HCT116 (cell line): ENCODE measurements at regions not wholly inside any gene's neighbourhood (a gene's known extent, or its start where the extent isn't known, plus 50 kb on each side); places are given as distances from the start of the nearest gene placed in this dataset.

Experiments
- ATAC-seq: fragments of 200-7000 bp; cut with Tn5 transposase; 2 replicates; pipeline ENCODE4 v1.9.1; 2020; ENCODE audit warnings: mild to moderate bottlenecking, moderate library complexity
- BruUV-seq: library from RNA; stranded (reverse); fragments of 400-500 nt; replicated peaks from 2 replicates; lab custom pipeline; 2021; lab: Mats Ljungman, UMichigan
- CTCF ChIA-PET: fragments of 300-600 bp; sonication (Branson Sonifier 250); formaldehyde crosslinking; loops from one replicate; lab custom pipeline; 2021; ENCODE audit warnings: antibody characterized with exemption; lab: Charles Lee
- POLR2A ChIA-PET: fragments of 300-600, 350-600 bp; sonication (Branson Sonifier 250); formaldehyde crosslinking; loops from one replicate; lab custom pipeline; 2021; ENCODE audit warnings: antibody characterized with exemption; lab: Charles Lee
- RAD21 ChIA-PET, 2 experiments: fragments of 300-600 bp; sonication (Branson Sonifier 250); formaldehyde crosslinking; loops; one replicate each; lab custom pipeline; 2023; ENCODE audit warnings: low total read pairs in 2 of 2; ENCODE audit not compliant: uncharacterized antibody in 2 of 2, unreplicated experiment in 2 of 2, low non-redundant PET in 1 of 2; lab: Charles Lee
- DNase-seq: peaks from one replicate; pipeline ENCODE4 v3.0.0-alpha.2; 2010; ENCODE audit warnings: low read depth, low spot score
- H2AFZ ChIP-seq: fragments of 200-600 bp; shearing (Covaris generic), sonication (generic); 2 replicates; pipeline ENCODE4 v1.6.1; 2017; ENCODE audit warnings: low read depth, mixed run types, mixed read lengths, antibody characterized with exemption, low read length; ENCODE audit not compliant: poor library complexity, severe bottlenecking
- H3K27ac ChIP-seq: 2 replicates; pipeline ENCODE4 v1.5.1; 2012; ENCODE audit warnings: low read depth, low read length
- H3K27me3 ChIP-seq: fragments of 200-600 bp; sonication (generic); 2 replicates; pipeline ENCODE4 v1.6.1; 2016; ENCODE audit warnings: mixed run types, low read length, mixed read lengths; ENCODE audit not compliant: insufficient read depth
- H3K36me3 ChIP-seq, 2 experiments: fragments of 200-500 bp in 1 of 2; fragments of 200-600 bp in 1 of 2; sonication (Bioruptor generic) in 1 of 2; sonication (generic) in 1 of 2; 2 replicates each; pipeline versions ENCODE4 v1.5.1 to v1.6.1; 2014 to 2016; ENCODE audit warnings: low read length in 2 of 2, inconsistent platforms in 1 of 2, mixed read lengths in 1 of 2, mixed run types in 1 of 2; ENCODE audit not compliant: insufficient read depth in 2 of 2, control insufficient read depth in 1 of 2
- H3K4me1 ChIP-seq, 2 experiments: fragments of 200-600 bp in 1 of 2; sonication (generic) in 1 of 2; 2 replicates each; pipeline versions ENCODE4 v1.5.1 to v1.6.1; 2012 to 2017; ENCODE audit warnings: low read length in 2 of 2, inconsistent platforms in 1 of 2, mild to moderate bottlenecking in 1 of 2, mixed read lengths in 1 of 2, mixed run types in 1 of 2, moderate library complexity in 1 of 2; ENCODE audit not compliant: insufficient read depth in 2 of 2, control insufficient read depth in 1 of 2
- H3K4me2 ChIP-seq: fragments of 200-600 bp; sonication (generic); 2 replicates; pipeline ENCODE4 v1.6.1; 2017; ENCODE audit warnings: mixed run types, low read length, mixed read lengths
- H3K4me3 ChIP-seq, 2 experiments: fragments of 200-600 bp in 1 of 2; sonication (generic) in 1 of 2; replicated peaks in 1 of 2; 2 replicates each; pipeline ENCODE4 v1.5.1; 2011 to 2016; ENCODE audit warnings: low read length in 2 of 2, control low read depth in 1 of 2, low read depth in 1 of 2, mild to moderate bottlenecking in 1 of 2, mixed read lengths in 1 of 2, mixed run types in 1 of 2
- H3K79me2 ChIP-seq: fragments of 200-600 bp; sonication (generic); 2 replicates; pipeline ENCODE4 v1.6.1; 2017; ENCODE audit warnings: mild to moderate bottlenecking, mixed run types, low read length, moderate library complexity, mixed read lengths; ENCODE audit not compliant: insufficient read depth
- H3K9ac ChIP-seq: fragments of 200-600 bp; sonication (generic); 2 replicates; pipeline ENCODE4 v1.6.1; 2016; ENCODE audit warnings: low read length, mixed read lengths
- H3K9me2 ChIP-seq: fragments of 200-600 bp; sonication (generic), shearing (Covaris generic); 2 replicates; pipeline ENCODE4 v1.6.1; 2017; ENCODE audit warnings: mixed run types, mild to moderate bottlenecking, moderate library complexity; ENCODE audit not compliant: insufficient read depth
- H3K9me3 ChIP-seq, 2 experiments: fragments of 200-500 bp in 1 of 2; fragments of 200-600 bp in 1 of 2; sonication (Bioruptor generic) in 1 of 2; sonication (generic) in 1 of 2; 2 replicates each; pipeline ENCODE4 v1.6.1; 2014 to 2017; ENCODE audit warnings: low read length in 2 of 2, mixed read lengths in 2 of 2, inconsistent platforms in 1 of 2, low read depth in 1 of 2, mild to moderate bottlenecking in 1 of 2, mixed run types in 1 of 2, moderate library complexity in 1 of 2; ENCODE audit not compliant: control insufficient read depth in 1 of 2, insufficient read depth in 1 of 2
- H4K20me1 ChIP-seq: fragments of 200-600 bp; sonication (generic), shearing (Covaris generic); 2 replicates; pipeline ENCODE4 v1.6.1; 2017; ENCODE audit warnings: mixed run types, mild to moderate bottlenecking, moderate library complexity; ENCODE audit not compliant: insufficient read depth
- CBX3 ChIP-seq: IDR thresholded peaks from 2 replicates; pipeline ENCODE4 v1.6.1; 2012; ENCODE audit warnings: low read depth
- CEBPB ChIP-seq: IDR thresholded peaks from 2 replicates; pipeline ENCODE4 v1.6.1; 2012; ENCODE audit warnings: low read depth
- CTCF ChIP-seq, 3 experiments: fragments of 200-600 bp in 1 of 3; sonication (generic) in 1 of 3; IDR thresholded peaks in 2 of 3; conservative IDR thresholded peaks in 1 of 3; 2 replicates each; pipeline ENCODE4 v1.5.1; 2012 to 2017; ENCODE audit warnings: low read depth in 2 of 3, low read length in 2 of 3, antibody characterized with exemption in 1 of 3, borderline replicate concordance in 1 of 3, control low read depth in 1 of 3, mild to moderate bottlenecking in 1 of 3, mixed read lengths in 1 of 3, mixed run types in 1 of 3, moderate library complexity in 1 of 3; ENCODE audit not compliant: insufficient read depth in 1 of 3
- EGR1 ChIP-seq: IDR thresholded peaks from 2 replicates; pipeline ENCODE4 v1.6.1; 2012; ENCODE audit warnings: low read depth
- ELF1 ChIP-seq: IDR thresholded peaks from 2 replicates; pipeline ENCODE4 v1.6.1; 2012; ENCODE audit warnings: low read depth, borderline replicate concordance
- EZH2 ChIP-seq: fragments of 200-600 bp; sonication (generic); IDR thresholded peaks from 2 replicates; pipeline ENCODE4 v1.6.1; 2017; ENCODE audit warnings: antibody characterized with exemption, mixed run types
- JUND ChIP-seq: IDR thresholded peaks from 2 replicates; pipeline ENCODE4 v1.6.1; 2012
- RAD21 ChIP-seq: IDR thresholded peaks from 2 replicates; pipeline ENCODE4 v1.6.1; 2012; ENCODE audit warnings: low read depth, mild to moderate bottlenecking
- SP1 ChIP-seq: IDR thresholded peaks from 2 replicates; pipeline ENCODE4 v1.6.1; 2012; ENCODE audit warnings: low read depth
- SRF ChIP-seq: IDR thresholded peaks from 2 replicates; pipeline ENCODE4 v1.6.1; 2012; ENCODE audit warnings: low read depth
- ZBTB33 ChIP-seq: IDR thresholded peaks from 2 replicates; pipeline ENCODE4 v1.6.1; 2011; ENCODE audit warnings: mild to moderate bottlenecking, low read length, moderate library complexity; ENCODE audit not compliant: insufficient replicate concordance; ENCODE audit errors: extremely low read depth
- ZFX ChIP-seq: fragments of 450-650 bp; IDR thresholded peaks from 2 replicates; pipeline ENCODE4 v1.6.1; 2017
- intact Hi-C: fragments of 100-400 bp; cut with micrococcal nuclease; formaldehyde crosslinking; loops from 2 replicates; pipeline ENCODE4 v1.10.0; 2022

GRCh38 chr12:126346087-126346486 lies 1280.9 kb downstream of the AACS start:
- intact Hi-C loops: no loop called here
- no peak for DNase-seq

GRCh38 chr12:126347421-126347820 lies 1282.2 kb downstream of the AACS start:
- ChIA-PET CTCF (no interaction called here), POLR2A (no interaction called here), RAD21 (no interaction called here)
- H4K20me1 ChIP-seq: no peaks in the 10 kb centered on the region
- H3K79me2 ChIP-seq: no peaks in the 10 kb centered on the region
- no peak overlapping the region for H3K27ac ChIP-seq
- no peak overlapping the region for H3K4me3 ChIP-seq
- peaks cover 3 to 24% of the 10 kb centered on the region in 2 experiments; a peak in 2 of 4 replicates for H3K9me3 ChIP-seq
- no peaks in the 10 kb centered on the region for H3K36me3 ChIP-seq
- H3K9me2 ChIP-seq: no peaks in the 10 kb centered on the region
- no peak overlapping the region for H3K9ac ChIP-seq
- no peak overlapping the region for H3K4me2 ChIP-seq
- no peak for DNase-seq
- H3K27me3 ChIP-seq: no peaks in the 10 kb centered on the region
- H3K4me1 ChIP-seq: no peaks in the 10 kb centered on the region
- TF ChIP-seq CTCF (IDR thresholded peaks at IDR 0.05 in 2 of 3, conservative IDR thresholded peaks at IDR 0.05 in 1 of 3; ENCODE audit: borderline replicate concordance in 1 of 3, insufficient read depth in 1 of 3, low read depth in 2 of 3, low read length in 2 of 3) (peak in 1 of 3 experiments; percentile 15; a peak in 1 of 6 replicates), ELF1 (no peak), CEBPB (no peak), JUND (no peak)
- no peak for ATAC-seq
- intact Hi-C loops: no loop called here
- no TSS peak for BruUV-seq
- no peak overlapping the region for H2AFZ ChIP-seq

More at GRCh38 chr12:126346087-126346486, 1280.9 kb downstream of the AACS start:
- Histone ChIP-seq H3K79me2 (no peaks in the 10 kb centered on the region), H3K27ac (no peak overlapping the region), H3K27me3 (no peaks in the 10 kb centered on the region), H2AFZ (no peak overlapping the region), H3K4me3 (no peak overlapping the region), H3K36me3 (no peaks in the 10 kb centered on the region), H4K20me1 (no peaks in the 10 kb centered on the region), H3K4me2 (no peak overlapping the region), H3K9me2 (no peaks in the 10 kb centered on the region), H3K9ac (no peak overlapping the region), H3K4me1 (no peaks in the 10 kb centered on the region), H3K9me3 (peaks cover 3 to 22% of the 10 kb centered on the region in 2 experiments; a peak in 2 of 4 replicates)
- POLR2A ChIA-PET: no interaction called here
- RAD21 ChIA-PET: no interaction called here
- CTCF ChIA-PET: no interaction called here
- TF ChIP-seq EGR1 (no peak), ZBTB33 (no peak), SP1 (no peak), RAD21 (no peak), ELF1 (no peak), SRF (no peak), CBX3 (no peak), EZH2 (no peak), ZFX (no peak)
- no peak for ATAC-seq
- BruUV-seq: no TSS peak
